Mammary epithelial cell (primary cell): ENCODE measurements at regions not wholly inside any gene's neighbourhood (a gene's known extent, or its start where the extent isn't known, plus 50 kb on each side); places are given as distances from the start of the nearest gene placed in this dataset.

Experiments used
- EZH2 ChIP-seq: IDR thresholded peaks from 2 replicates; pipeline ENCODE4 v1.6.1; 2012; ENCODE audit warnings: low read length, inconsistent platforms, borderline replicate concordance
- TF ChIP-seq, protein P1 (sequence below), 2 donors: IDR thresholded peaks in 1 of 2; conservative IDR thresholded peaks in 1 of 2; 2 replicates each; pipeline ENCODE4 v1.5.1; 2011 to 2012; ENCODE audit warnings: inconsistent platforms in 2 of 2, low read length in 2 of 2, mild to moderate bottlenecking in 2 of 2, control low read depth in 1 of 2, low read depth in 1 of 2; ENCODE audit not compliant: insufficient read depth in 1 of 2; ENCODE audit errors: extremely low read depth in 1 of 2

DNA sequence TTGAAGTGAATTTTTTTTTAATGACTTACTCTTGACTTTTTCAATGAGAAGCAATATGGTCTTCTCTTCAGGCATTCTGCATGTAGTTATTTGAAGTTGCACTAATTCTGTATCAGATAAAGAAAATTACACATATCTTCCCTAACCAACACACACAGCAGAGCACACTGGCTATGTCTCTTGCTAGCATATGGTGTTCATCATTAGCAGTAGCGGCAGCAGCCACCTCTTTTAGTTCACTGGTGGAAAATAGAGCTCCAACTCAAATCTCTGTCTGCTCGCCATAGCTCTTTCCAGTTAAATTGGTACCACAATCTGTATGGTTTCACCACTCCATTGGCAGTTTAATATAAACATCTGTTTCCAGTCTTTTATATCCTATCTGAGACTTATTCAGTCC, 278.1 kb upstream of the ZEB2 start:
- TF ChIP-seq, protein P1, sequence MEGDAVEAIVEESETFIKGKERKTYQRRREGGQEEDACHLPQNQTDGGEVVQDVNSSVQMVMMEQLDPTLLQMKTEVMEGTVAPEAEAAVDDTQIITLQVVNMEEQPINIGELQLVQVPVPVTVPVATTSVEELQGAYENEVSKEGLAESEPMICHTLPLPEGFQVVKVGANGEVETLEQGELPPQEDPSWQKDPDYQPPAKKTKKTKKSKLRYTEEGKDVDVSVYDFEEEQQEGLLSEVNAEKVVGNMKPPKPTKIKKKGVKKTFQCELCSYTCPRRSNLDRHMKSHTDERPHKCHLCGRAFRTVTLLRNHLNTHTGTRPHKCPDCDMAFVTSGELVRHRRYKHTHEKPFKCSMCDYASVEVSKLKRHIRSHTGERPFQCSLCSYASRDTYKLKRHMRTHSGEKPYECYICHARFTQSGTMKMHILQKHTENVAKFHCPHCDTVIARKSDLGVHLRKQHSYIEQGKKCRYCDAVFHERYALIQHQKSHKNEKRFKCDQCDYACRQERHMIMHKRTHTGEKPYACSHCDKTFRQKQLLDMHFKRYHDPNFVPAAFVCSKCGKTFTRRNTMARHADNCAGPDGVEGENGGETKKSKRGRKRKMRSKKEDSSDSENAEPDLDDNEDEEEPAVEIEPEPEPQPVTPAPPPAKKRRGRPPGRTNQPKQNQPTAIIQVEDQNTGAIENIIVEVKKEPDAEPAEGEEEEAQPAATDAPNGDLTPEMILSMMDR (conservative IDR thresholded peaks at IDR 0.05 in 1 of 2, IDR thresholded peaks at IDR 0.05 in 1 of 2; ENCODE audit: extremely low read depth in 1 of 2, insufficient read depth in 1 of 2, low read depth in 1 of 2, low read length in 2 of 2) = no peak
- no peak for TF ChIP-seq EZH2
